Lung (tissue), 11 donors: ENCODE measurements at regions not wholly inside any gene's neighbourhood (a gene's known extent, or its start where the extent isn't known, plus 50 kb on each side); places are given as distances from the start of the nearest gene placed in this dataset.
A peak's percentile ranks its signal among the peaks of the same experiment; 100 is the strongest.

Experiments
- ATAC-seq: fragments of 200-7000 bp; cut with Tn5 transposase; one replicate; pipeline ENCODE4 v1.9.1; 2020; ENCODE audit warnings: moderate number of reproducible peaks; ENCODE audit not compliant: insufficient read depth, low FRiP score
- DNase-seq, 3 donors: peaks; one replicate each; pipeline ENCODE4 v3.0.0-alpha.2; 2013 to 2017
- H3K27ac ChIP-seq, 2 donors: one replicate each; pipeline ENCODE4 v1.5.1; 2013; ENCODE audit warnings: mild to moderate bottlenecking in 2 of 2, moderate library complexity in 2 of 2, control low read depth in 1 of 2, inconsistent platforms in 1 of 2, low read depth in 1 of 2, low read length in 1 of 2
- H3K27me3 ChIP-seq, 3 donors: one replicate each; pipeline ENCODE4 v1.5.1; 2013; ENCODE audit warnings: low read length in 2 of 3; ENCODE audit not compliant: control insufficient read depth in 3 of 3, insufficient read depth in 3 of 3
- H3K36me3 ChIP-seq, 4 donors: one replicate each; pipeline ENCODE4 v1.5.1; 2013; ENCODE audit warnings: low read length in 4 of 4, mild to moderate bottlenecking in 1 of 4, moderate library complexity in 1 of 4; ENCODE audit not compliant: control insufficient read depth in 4 of 4, insufficient read depth in 4 of 4
- H3K4me1 ChIP-seq, 5 donors: one replicate each; pipeline ENCODE4 v1.5.1; 2013; ENCODE audit warnings: low read length in 5 of 5, mild to moderate bottlenecking in 2 of 5, moderate library complexity in 1 of 5; ENCODE audit not compliant: control insufficient read depth in 5 of 5, insufficient read depth in 5 of 5
- H3K4me3 ChIP-seq: one replicate; pipeline ENCODE4 v1.5.1; 2013; ENCODE audit warnings: mild to moderate bottlenecking, control low read depth, moderate library complexity
- H3K9ac ChIP-seq, 2 donors: one replicate each; pipeline ENCODE4 v1.5.1; 2013; ENCODE audit warnings: low read length in 2 of 2, control low read depth in 1 of 2; ENCODE audit not compliant: insufficient read depth in 1 of 2
- H3K9me3 ChIP-seq, 4 donors: one replicate each; pipeline ENCODE4 v1.5.1; 2013; ENCODE audit warnings: low read length in 3 of 4, mild to moderate bottlenecking in 1 of 4, moderate library complexity in 1 of 4; ENCODE audit not compliant: control insufficient read depth in 4 of 4, insufficient read depth in 3 of 4
- CTCF ChIP-seq: IDR thresholded peaks from 2 replicates; pipeline ENCODE4 v1.5.1; 2012; ENCODE audit warnings: mild to moderate bottlenecking; ENCODE audit errors: control extremely low read depth, extremely low read depth
- WGBS, 2 donors: extraction: QIAGEN DNeasy Blood & Tissue Kit; methylation state at CpG; one replicate each; pipeline ENCODE4 v1.1.7; 2013; 5-methylcytosine and 5-hydroxymethylcytosine counted together
- donor health status: control.
- donor health status: control.
- donor health status: Bipolar disorder and iron deficiency.
- donor health status: healthy.
- donor health status: DM: yes; HTN: yes; CAD: no.

- WGBS, 2 donors, result 69 to 73% methylated on average over 4 of the region's 4 CpGs
- Histone ChIP-seq H3K27me3 (peaks cover 3 to 8% (median 8%) of the 10 kb centered on the region in 3 donors), H3K27ac (no peak overlapping the region), H3K9ac (no peak overlapping the region), H3K9me3 (peaks cover 0 to 12% (median 8%) of the 10 kb centered on the region in 4 donors), H3K36me3 (no peaks in the 10 kb centered on the region), H3K4me3 (no peak overlapping the region), H3K4me1 (no peaks in the 10 kb centered on the region)
- ATAC-seq (no peak), DNase-seq (peak in 2 of 3 donors; percentile 18 to 32)
- no peak for TF ChIP-seq CTCF
These were observed 59.5 kb upstream of the LHX1 start for GRCh38 chr17:36877771-36878170.

GRCh38 chr17:36878216-36878615 lies 59.1 kb upstream of the LHX1 start:
- WGBS, 2 donors, result 84 to 86% methylated on average over 4 of the region's 4 CpGs
- no peak overlapping the region for H3K4me3 ChIP-seq
- no peak overlapping the region for H3K27ac ChIP-seq
- peaks cover 0 to 12% (median 7%) of the 10 kb centered on the region in 4 donors for H3K9me3 ChIP-seq
- H3K36me3 ChIP-seq, result no peaks in the 10 kb centered on the region
- H3K9ac ChIP-seq, result no peak overlapping the region
- no peak for TF ChIP-seq CTCF
- H3K4me1 ChIP-seq, result no peaks in the 10 kb centered on the region
- ATAC-seq, result no peak
- no peak for DNase-seq
- peaks cover 3 to 9% (median 8%) of the 10 kb centered on the region in 3 donors for H3K27me3 ChIP-seq

GRCh38 chr17:36879027-36879426 lies 58.2 kb upstream of the LHX1 start:
- DNase-seq (no peak), ATAC-seq (no peak)
- H3K36me3 ChIP-seq, result no peaks in the 10 kb centered on the region
- H3K9ac ChIP-seq, result no peak overlapping the region
- no peaks in the 10 kb centered on the region for H3K4me1 ChIP-seq
- no peak for TF ChIP-seq CTCF
- WGBS, 2 donors, result 80 to 91% methylated on average over 4 of the region's 4 CpGs
- peaks cover 0 to 12% (median 7%) of the 10 kb centered on the region in 4 donors for H3K9me3 ChIP-seq
- H3K4me3 ChIP-seq, result no peak overlapping the region
- no peak overlapping the region for H3K27ac ChIP-seq
- H3K27me3 ChIP-seq, result peaks cover 5 to 14% (median 8%) of the 10 kb centered on the region in 3 donors

- ATAC-seq (no peak), DNase-seq (no peak)
- Histone ChIP-seq H3K4me3 (no peak overlapping the region), H3K27me3 (peaks cover 5 to 14% (median 8%) of the 10 kb centered on the region in 3 donors), H3K9ac (no peak overlapping the region), H3K9me3 (peaks cover 0 to 12% (median 8%) of the 10 kb centered on the region in 4 donors), H3K36me3 (no peaks in the 10 kb centered on the region), H3K4me1 (peaks cover 0 to 3% (median 0%) of the 10 kb centered on the region in 5 donors), H3K27ac (no peak overlapping the region)
- TF ChIP-seq CTCF, result no peak
- 84 to 89% methylated on average over 14 of the region's 14 CpGs for WGBS, 2 donors
These were observed 57.6 kb upstream of the LHX1 start for GRCh38 chr17:36879624-36880131.
